ENCODE measurements at regions not wholly inside any gene's neighbourhood (a gene's known extent, or its start where the extent isn't known, plus 50 kb on each side); places are given as distances from the start of the nearest gene placed in this dataset.
"Not testable (repeated sequence)": the region's sequence is repeated elsewhere in the genome, so short reads cannot be mapped to it uniquely, and the experiment has no call there.

- no peak for DNase-seq (ENCODE audit: low spot score)
Observed at GRCh38 chr4:107468812-107469211, 251.2 kb downstream of the PAPSS1 start.

GRCh38 chr4:107468156-107468555 is 251.9 kb downstream of the PAPSS1 start:
- no peak for DNase-seq (ENCODE audit: low spot score)

- no peak for DNase-seq (ENCODE audit: low spot score)
Observed at GRCh38 chr4:107467461-107467860, 252.6 kb downstream of the PAPSS1 start.

- DNase-seq (ENCODE audit: low spot score), result no peak
Observed at GRCh38 chr4:107458194-107458593, 261.8 kb downstream of the PAPSS1 start.

- no peak for DNase-seq (ENCODE audit: low spot score)
Observed at GRCh38 chr4:107453987-107454386, 266.0 kb downstream of the PAPSS1 start.

GRCh38 chr4:107452717-107453630 is 267.1 kb downstream of the PAPSS1 start:
- DNase-seq (ENCODE audit: low spot score), result no peak

- no peak for DNase-seq (ENCODE audit: low spot score)
Observed at GRCh38 chr4:107449611-107450369, 270.2 kb downstream of the PAPSS1 start.

GRCh38 chr4:107442538-107443111 is 277.4 kb downstream of the PAPSS1 start:
- no peak for DNase-seq (ENCODE audit: low spot score)

- DNase-seq (ENCODE audit: low spot score), result no peak
Observed at GRCh38 chr4:107439401-107439800, 280.6 kb downstream of the PAPSS1 start.

- DNase-seq (ENCODE audit: low spot score), result not testable (repeated sequence)
Observed at GRCh38 chr4:107436471-107436870, 283.6 kb downstream of the PAPSS1 start.

- no peak for DNase-seq (ENCODE audit: low spot score)
Observed at GRCh38 chr4:107432451-107432850, 287.6 kb downstream of the PAPSS1 start.

- DNase-seq (ENCODE audit: low spot score), result no peak
Observed at GRCh38 chr4:107423677-107424405, 296.2 kb downstream of the PAPSS1 start.

- DNase-seq (ENCODE audit: low spot score), result not testable (repeated sequence)
Observed at GRCh38 chr4:107419536-107419935, 300.5 kb downstream of the PAPSS1 start.

- DNase-seq (ENCODE audit: low spot score), result no peak
Observed at GRCh38 chr4:107419052-107419451, 301.0 kb downstream of the PAPSS1 start.

GRCh38 chr4:107415490-107415889 is 304.5 kb downstream of the PAPSS1 start:
- not testable (repeated sequence) for DNase-seq (ENCODE audit: low spot score)

- not testable (repeated sequence) for DNase-seq (ENCODE audit: low spot score)
Observed at GRCh38 chr4:107409872-107410271, 310.2 kb downstream of the PAPSS1 start.

GRCh38 chr4:107408968-107409367 is 311.1 kb downstream of the PAPSS1 start:
- DNase-seq (ENCODE audit: low spot score), result no peak

- no peak for DNase-seq (ENCODE audit: low spot score)
Observed at GRCh38 chr4:107404591-107405300, 315.3 kb downstream of the PAPSS1 start.

GRCh38 chr4:107402291-107402690 is 317.7 kb downstream of the PAPSS1 start:
- no peak for DNase-seq (ENCODE audit: low spot score)

GRCh38 chr4:107392951-107393350 is 327.1 kb downstream of the PAPSS1 start:
- DNase-seq (ENCODE audit: low spot score), result no peak

- no peak for DNase-seq (ENCODE audit: low spot score)
Observed at GRCh38 chr4:107392380-107392779, 327.7 kb downstream of the PAPSS1 start.
